Natural killer cell (primary cell): ENCODE measurements at regions not wholly inside any gene's neighbourhood (a gene's known extent, or its start where the extent isn't known, plus 50 kb on each side); places are given as distances from the start of the nearest gene placed in this dataset.
"Not testable (repeated sequence)": the region's sequence is repeated elsewhere in the genome, so short reads cannot be mapped to it uniquely, and the experiment has no call there.

Source experiments
- ATAC-seq, 3 donors: fragments of 150-1000 bp in 2 of 3; fragments of 200-7000 bp in 1 of 3; cut with Tn5 transposase; 1 replicate in 1 of 3; 2 replicates in 2 of 3; pipeline ENCODE4 v1.10.0; 2021; ENCODE audit warnings: mild to moderate bottlenecking in 2 of 3, moderate library complexity in 2 of 3
- DNase-seq, 2 donors: peaks; one replicate each; pipeline versions ENCODE4 v3.0.0 to v3.0.0-alpha.2; 2013 to 2021; ENCODE audit warnings: mixed read lengths in 1 of 2
- H3K27ac ChIP-seq: one replicate; pipeline ENCODE4 v1.5.1; 2013; ENCODE audit warnings: mild to moderate bottlenecking, low read length
- H3K27me3 ChIP-seq: one replicate; pipeline ENCODE4 v1.6.1; 2013; ENCODE audit warnings: low read length; ENCODE audit not compliant: control insufficient read depth, insufficient read depth
- H3K36me3 ChIP-seq: one replicate; pipeline ENCODE4 v1.6.1; 2013; ENCODE audit warnings: low read length; ENCODE audit not compliant: control insufficient read depth, insufficient read depth
- H3K4me1 ChIP-seq: one replicate; pipeline ENCODE4 v1.6.1; 2013; ENCODE audit warnings: low read length; ENCODE audit not compliant: control insufficient read depth, insufficient read depth
- H3K4me3 ChIP-seq: one replicate; pipeline ENCODE4 v1.5.1; 2013; ENCODE audit warnings: low read length
- H3K9me3 ChIP-seq: one replicate; pipeline ENCODE4 v1.6.1; 2013; ENCODE audit warnings: low read length; ENCODE audit not compliant: control insufficient read depth, insufficient read depth
- H3K27ac Mint-ChIP-seq, 2 donors: one replicate each; pipeline ENCODE4 v1.8.0; 2022; ENCODE audit warnings: mild to moderate bottlenecking in 2 of 2, mixed read lengths in 2 of 2, moderate library complexity in 1 of 2
- H3K27me3 Mint-ChIP-seq, 2 donors: one replicate each; pipeline ENCODE4 v1.8.0; 2022; ENCODE audit warnings: low read depth in 2 of 2, mixed read lengths in 2 of 2
- H3K36me3 Mint-ChIP-seq: one replicate; pipeline ENCODE4 v1.8.0; 2022; ENCODE audit warnings: mixed read lengths
- H3K4me1 Mint-ChIP-seq, 2 donors: one replicate each; pipeline ENCODE4 v1.8.0; 2022; ENCODE audit warnings: mixed read lengths in 2 of 2
- H3K4me3 Mint-ChIP-seq: one replicate; pipeline ENCODE4 v1.8.0; 2022; ENCODE audit warnings: mild to moderate bottlenecking, moderate library complexity, mixed read lengths
- H3K9me3 Mint-ChIP-seq, 2 donors: one replicate each; pipeline ENCODE4 v1.8.0; 2022; ENCODE audit warnings: mixed read lengths in 2 of 2
- WGBS: methylation state at CpG from one replicate; pipeline ENCODE4 v1.1.7; 2013; ENCODE audit warnings: missing lambda C conversion rate; ENCODE audit not compliant: insufficient coverage; 5-methylcytosine and 5-hydroxymethylcytosine counted together
- intact Hi-C: fragments of 100-400 bp; cut with micrococcal nuclease; formaldehyde crosslinking; loops from one replicate; pipeline ENCODE4 v1.14.2; 2022

DNA sequence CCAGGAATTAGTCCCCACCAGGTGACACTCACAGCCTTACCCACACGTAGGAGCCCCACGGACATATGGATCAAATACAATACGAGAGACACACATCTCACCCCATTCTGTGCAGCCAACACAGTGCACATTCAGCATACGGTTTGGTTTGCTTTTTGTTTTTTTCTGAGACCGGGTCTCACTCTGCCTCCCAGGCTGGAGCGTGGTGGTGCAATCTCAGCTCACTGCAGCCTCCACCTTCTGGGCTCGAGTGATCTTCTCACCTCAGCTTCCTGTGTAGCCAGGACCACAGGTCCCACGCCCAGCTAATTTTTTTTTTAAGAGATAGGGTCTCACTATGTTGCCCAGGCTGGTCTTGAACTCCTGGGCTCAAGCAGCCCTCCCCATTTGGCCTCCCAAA is 102.8 kb downstream of the POTEB start:
- H3K4me1 ChIP-seq, DNase-seq, H3K36me3 Mint-ChIP-seq, H3K9me3 Mint-ChIP-seq, H3K36me3 ChIP-seq, H3K4me3 Mint-ChIP-seq, H3K27ac Mint-ChIP-seq, H3K27me3 Mint-ChIP-seq, intact Hi-C loops, H3K27ac ChIP-seq, H3K27me3 ChIP-seq, H3K4me1 Mint-ChIP-seq, H3K9me3 ChIP-seq, H3K4me3 ChIP-seq: not testable (repeated sequence)
- WGBS = no CpG with 5 or more reads among the region's 8 CpGs
- ATAC-seq = peak; percentile 39 to 69 (median 67)

DNA sequence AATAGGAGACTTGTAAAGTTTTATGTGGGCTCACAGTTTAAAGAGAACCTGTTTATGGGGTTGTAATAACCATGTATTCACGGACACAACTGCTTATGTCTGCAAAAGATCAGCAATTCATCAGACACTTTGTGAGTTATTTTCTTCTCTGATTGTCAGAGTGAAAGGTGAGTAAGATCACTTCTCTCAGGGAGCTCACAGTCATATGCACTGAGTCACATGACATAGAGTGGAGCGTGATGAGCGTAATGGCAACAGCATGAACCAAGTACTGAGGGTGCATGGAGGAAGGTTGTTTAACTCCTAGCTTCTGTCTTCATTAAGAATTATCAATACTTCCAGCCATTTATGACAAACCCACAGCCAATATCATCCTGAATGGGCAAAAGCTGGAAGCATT is 111.0 kb downstream of the POTEB start:
- H3K27ac ChIP-seq, H3K27ac Mint-ChIP-seq, intact Hi-C loops, H3K36me3 ChIP-seq, H3K27me3 Mint-ChIP-seq, H3K36me3 Mint-ChIP-seq, H3K9me3 Mint-ChIP-seq, ATAC-seq, H3K4me3 Mint-ChIP-seq, H3K4me1 Mint-ChIP-seq, H3K4me1 ChIP-seq, H3K4me3 ChIP-seq, H3K9me3 ChIP-seq, H3K27me3 ChIP-seq, DNase-seq: not testable (repeated sequence)
- no CpG with 5 or more reads among the region's 3 CpGs for WGBS

DNA sequence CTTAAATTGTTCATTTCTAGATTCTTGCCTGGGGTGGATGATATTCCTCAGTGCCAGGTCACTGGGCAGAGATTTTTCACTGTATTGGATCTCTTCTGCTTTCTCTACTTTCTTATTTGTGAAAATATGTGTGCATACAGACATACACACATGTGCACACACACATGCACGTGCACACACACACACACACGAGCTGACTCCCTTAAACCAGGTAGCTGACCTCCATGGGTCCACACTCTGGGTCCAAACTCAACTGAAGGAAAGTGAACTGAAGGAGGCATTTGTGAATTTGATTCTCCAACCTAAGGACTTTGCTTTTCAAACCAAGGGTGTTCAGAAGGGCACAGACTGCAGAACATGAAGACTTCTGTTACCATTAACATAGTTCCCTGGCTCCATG is 113.8 kb downstream of the POTEB start:
- H3K36me3 ChIP-seq, H3K9me3 ChIP-seq, H3K4me1 ChIP-seq, H3K27me3 Mint-ChIP-seq, H3K4me1 Mint-ChIP-seq, H3K27ac Mint-ChIP-seq, H3K27me3 ChIP-seq, H3K9me3 Mint-ChIP-seq, H3K4me3 ChIP-seq, ATAC-seq, H3K36me3 Mint-ChIP-seq, H3K4me3 Mint-ChIP-seq, H3K27ac ChIP-seq, DNase-seq, intact Hi-C loops: not testable (repeated sequence)
- WGBS = no CpG with 5 or more reads among the region's 2 CpGs

DNA sequence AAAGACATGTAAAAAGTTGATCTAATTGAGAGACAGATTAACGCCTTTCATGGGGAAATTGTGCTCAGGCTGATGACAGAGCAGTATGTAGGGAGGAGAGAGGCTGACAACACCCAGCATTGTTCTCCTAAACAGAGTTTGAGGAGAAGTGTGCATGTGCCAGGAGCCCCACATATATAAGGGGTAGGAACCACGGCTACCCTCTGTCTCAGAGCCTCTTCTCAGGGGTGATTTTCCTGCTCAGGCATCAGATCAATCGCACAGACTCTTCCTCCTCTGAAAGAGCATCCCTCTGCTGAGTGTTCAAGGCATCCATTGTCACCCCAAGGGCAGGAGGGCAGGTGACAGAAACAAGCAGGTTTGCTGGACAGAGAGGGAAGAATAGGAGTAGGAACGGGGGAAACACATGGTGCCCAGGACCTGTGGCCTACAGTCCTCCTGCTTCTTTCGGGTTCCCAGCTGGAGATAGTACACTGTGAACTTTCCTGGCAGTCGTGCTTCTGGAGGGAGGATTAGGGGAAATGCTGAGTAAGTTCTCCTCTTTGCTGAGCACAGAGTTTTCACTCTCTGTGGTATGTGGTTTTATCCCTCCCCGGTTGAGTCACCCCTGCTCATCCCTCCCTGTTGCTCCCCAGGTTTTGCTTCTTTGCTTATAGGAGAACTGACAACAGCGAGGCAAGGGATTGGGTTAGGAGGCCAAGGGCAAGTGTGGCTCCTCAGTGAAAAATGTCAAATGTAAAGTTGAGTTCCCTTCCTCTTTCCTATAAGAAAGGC is 117.1 kb downstream of the POTEB start:
- H3K27me3 Mint-ChIP-seq, H3K4me3 ChIP-seq, H3K27ac ChIP-seq, H3K36me3 ChIP-seq, H3K27ac Mint-ChIP-seq, H3K9me3 Mint-ChIP-seq, H3K4me1 Mint-ChIP-seq, H3K36me3 Mint-ChIP-seq, DNase-seq, H3K4me3 Mint-ChIP-seq, H3K27me3 ChIP-seq, H3K4me1 ChIP-seq, intact Hi-C loops, H3K9me3 ChIP-seq: not testable (repeated sequence)
- no CpG with 5 or more reads among the region's 8 CpGs for WGBS
- peak in 2 of 3 donors; percentile 51 to 71 for ATAC-seq

DNA sequence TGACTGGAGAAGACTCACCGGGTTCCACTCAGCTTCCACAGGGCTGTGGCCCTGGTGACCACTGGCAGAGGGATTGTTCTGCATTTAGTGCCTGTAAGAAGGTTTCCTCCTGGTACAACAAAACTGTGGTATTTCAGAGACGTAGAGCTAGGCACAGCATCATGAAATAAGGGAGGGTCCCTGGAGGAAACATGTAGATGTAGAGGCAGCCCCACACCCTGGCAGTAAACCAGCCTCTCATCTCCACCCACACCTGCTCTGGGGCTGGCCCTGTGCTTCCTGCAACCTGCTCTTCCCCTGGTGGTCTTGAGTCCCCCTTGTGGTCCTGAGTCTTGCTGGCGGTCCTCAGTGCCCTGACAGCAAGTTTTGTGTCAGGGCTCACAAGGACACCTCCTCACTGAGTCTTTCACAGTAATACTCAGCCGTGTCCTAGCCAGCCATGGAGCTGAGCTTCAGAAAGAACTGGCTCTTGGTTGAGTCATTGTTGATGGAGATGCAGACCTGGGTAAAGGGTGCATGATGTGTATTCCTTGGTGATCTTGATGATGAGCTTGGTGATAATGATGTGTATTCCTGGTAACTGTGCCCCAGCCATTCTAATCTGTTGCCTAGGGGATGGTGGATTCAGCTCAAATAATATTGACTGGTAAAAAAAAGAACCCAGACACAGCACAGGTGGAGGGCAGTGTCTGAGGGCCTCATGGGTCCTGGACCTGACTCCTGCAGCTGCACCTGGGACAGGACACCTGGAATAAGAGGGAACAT is 118.0 kb downstream of the POTEB start:
- H3K9me3 Mint-ChIP-seq, H3K4me3 Mint-ChIP-seq, H3K4me1 Mint-ChIP-seq, H3K27me3 Mint-ChIP-seq, H3K27ac Mint-ChIP-seq, H3K4me3 ChIP-seq, H3K36me3 ChIP-seq, H3K4me1 ChIP-seq, intact Hi-C loops, DNase-seq, ATAC-seq, H3K27ac ChIP-seq, H3K9me3 ChIP-seq, H3K36me3 Mint-ChIP-seq, H3K27me3 ChIP-seq: not testable (repeated sequence)
- WGBS = no CpG with 5 or more reads among the region's 4 CpGs

DNA sequence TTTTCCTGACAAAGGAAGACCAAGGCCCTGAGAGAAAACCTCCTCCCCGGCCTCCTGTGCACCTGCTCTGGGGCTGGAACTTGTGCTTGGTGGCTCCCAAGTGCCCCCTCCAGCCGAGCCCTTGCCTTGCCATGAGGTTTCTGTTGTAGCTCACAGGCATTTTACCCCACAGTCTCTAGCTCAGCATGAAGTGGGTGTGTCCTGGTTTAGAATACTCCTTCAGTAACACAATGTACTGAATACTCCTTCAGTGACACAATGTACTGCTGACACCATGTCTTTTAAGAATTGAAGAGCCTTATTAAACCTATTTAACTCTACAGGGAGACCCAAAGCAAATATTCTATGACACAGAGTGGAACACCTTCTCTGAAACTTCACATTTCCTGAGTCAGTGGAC is 123.7 kb downstream of the POTEB start:
- H3K36me3 Mint-ChIP-seq, H3K27ac ChIP-seq, H3K27ac Mint-ChIP-seq, H3K27me3 ChIP-seq, H3K4me3 ChIP-seq, H3K9me3 ChIP-seq, H3K27me3 Mint-ChIP-seq, H3K9me3 Mint-ChIP-seq, intact Hi-C loops, H3K4me1 ChIP-seq, H3K4me1 Mint-ChIP-seq, H3K36me3 ChIP-seq, H3K4me3 Mint-ChIP-seq, DNase-seq, ATAC-seq: not testable (repeated sequence)
- whole genome bisulfite sequencing = no CpG with 5 or more reads among the region's 2 CpGs

DNA sequence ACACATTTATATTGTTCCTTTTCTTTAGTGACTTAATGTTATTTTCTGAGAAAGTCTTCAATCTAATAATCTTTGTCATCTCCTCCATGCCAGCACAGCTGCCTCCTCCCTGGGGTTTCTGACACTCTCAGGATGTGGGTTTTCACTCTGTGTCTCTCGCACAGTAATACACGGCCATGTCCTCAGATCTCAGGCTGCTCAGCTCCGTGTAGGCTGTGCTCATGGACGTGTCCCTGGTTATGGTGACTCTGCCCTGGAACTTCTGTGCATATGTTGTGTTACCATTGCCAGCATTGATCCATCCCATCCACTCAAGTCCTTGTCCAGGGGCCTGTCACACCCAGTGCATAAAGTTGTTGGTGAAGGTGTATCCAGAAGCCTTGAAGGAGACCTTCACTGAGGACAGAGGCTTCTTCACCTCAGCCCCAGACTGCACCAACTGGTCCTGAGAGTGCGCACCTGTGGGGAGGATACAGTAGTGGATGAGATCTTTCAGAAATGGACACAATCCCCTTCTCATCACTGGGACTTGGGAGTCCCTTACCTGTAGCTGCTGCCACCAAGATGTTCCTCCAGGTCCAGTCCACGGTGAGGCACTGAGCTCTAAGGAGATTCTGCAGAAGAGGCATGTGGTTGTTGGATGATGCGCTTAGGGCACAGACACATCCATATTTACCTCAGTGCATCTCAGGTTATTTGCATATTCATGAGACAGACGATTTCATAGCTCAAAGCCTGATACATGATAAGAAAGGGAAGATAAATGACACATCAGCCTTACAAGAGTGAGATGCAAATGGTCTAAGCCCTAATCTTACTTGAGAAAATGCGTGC is 125.2 kb downstream of the POTEB start:
- peak; percentile 67 to 75 (median 75) for ATAC-seq
- H3K4me1 ChIP-seq, H3K27me3 Mint-ChIP-seq, H3K27ac ChIP-seq, H3K9me3 ChIP-seq, H3K36me3 Mint-ChIP-seq, H3K9me3 Mint-ChIP-seq, H3K27ac Mint-ChIP-seq, H3K4me1 Mint-ChIP-seq, H3K36me3 ChIP-seq, H3K27me3 ChIP-seq, H3K4me3 Mint-ChIP-seq, DNase-seq, H3K4me3 ChIP-seq, intact Hi-C loops: not testable (repeated sequence)
- WGBS = no CpG with 5 or more reads among the region's 9 CpGs
